Upper lobe of left lung (tissue), 6 donors: ENCODE measurements at regions not wholly inside any gene's neighbourhood (a gene's known extent, or its start where the extent isn't known, plus 50 kb on each side); places are given as distances from the start of the nearest gene placed in this dataset.

Experiments
- ATAC-seq, 2 donors: fragments of 200-7000 bp; cut with Tn5 transposase; one replicate each; pipeline ENCODE4 v1.9.1; 2022; ENCODE audit warnings: mild to moderate bottlenecking in 2 of 2, moderate library complexity in 2 of 2; ENCODE audit not compliant: low FRiP score in 2 of 2
- DNase-seq, 2 donors: peaks; one replicate each; pipeline ENCODE4 v3.0.0-alpha.2; 2019 to 2020
- H3K27ac ChIP-seq, 4 donors: fragments of 200-600 bp; sonication (generic); one replicate each; pipeline ENCODE4 v1.5.1; 2016 to 2019
- H3K27me3 ChIP-seq, 4 donors: fragments of 200-600 bp; sonication (generic); one replicate each; pipeline ENCODE4 v1.5.1; 2017 to 2019
- H3K36me3 ChIP-seq, 4 donors: fragments of 200-600 bp; sonication (generic); one replicate each; pipeline ENCODE4 v1.5.1; 2016 to 2019
- H3K4me1 ChIP-seq, 4 donors: fragments of 200-600 bp; sonication (generic); one replicate each; pipeline ENCODE4 v1.5.1; 2018 to 2019
- H3K4me3 ChIP-seq, 4 donors: fragments of 200-600 bp; sonication (generic); one replicate each; pipeline ENCODE4 v1.5.1; 2017 to 2019; ENCODE audit warnings: mild to moderate bottlenecking in 2 of 4, moderate library complexity in 1 of 4
- H3K9me3 ChIP-seq, 4 donors: fragments of 200-600 bp; sonication (generic); one replicate each; pipeline ENCODE4 v1.5.1; 2018 to 2019
- CTCF ChIP-seq, 6 experiments: fragments of 450-650 bp in 4 of 6; fragments of 200-600 bp in 2 of 6; sonication (generic) in 2 of 6; IDR thresholded peaks; one replicate each; pipeline ENCODE4 v1.5.1; 2016 to 2019; ENCODE audit warnings: antibody characterized with exemption in 6 of 6
- EP300 ChIP-seq, 4 donors: sonication (generic); formaldehyde crosslinking; IDR thresholded peaks; one replicate each; pipeline ENCODE4 v1.5.1; 2017; ENCODE audit warnings: antibody characterized with exemption in 4 of 4, control low read depth in 2 of 4
- POLR2A ChIP-seq, 4 donors: fragments of 450-650 bp; IDR thresholded peaks; one replicate each; pipeline ENCODE4 v1.5.1; 2016 to 2017; ENCODE audit warnings: antibody characterized with exemption in 4 of 4, mild to moderate bottlenecking in 2 of 4
- POLR2AphosphoS5 ChIP-seq, 2 donors: sonication (generic); formaldehyde crosslinking; IDR thresholded peaks; one replicate each; pipeline ENCODE4 v1.5.1; 2017; ENCODE audit warnings: antibody characterized with exemption in 2 of 2
- WGBS, 2 donors: methylation state at CpG; one replicate each; pipeline ENCODE4 v1.1.5; 2017 to 2018; 5-methylcytosine and 5-hydroxymethylcytosine counted together
- donor health status: DM: no; HTN: no; CAD: no; lungs with moderate emphysema.
- donor health status: DM: no; HTN: yes; CAD: no; lungs with severe emphysema.

GRCh38 chr5:167158588-167158987 lies 1132.9 kb upstream of the WWC1 start:
- H3K36me3 ChIP-seq: no peaks in the 10 kb centered on the region
- H3K27me3 ChIP-seq: no peaks in the 10 kb centered on the region
- H3K4me1 ChIP-seq: no peaks in the 10 kb centered on the region
- H3K9me3 ChIP-seq: no peaks in the 10 kb centered on the region
- TF ChIP-seq CTCF (IDR thresholded peaks at IDR 0.05): no peak
- no peak for TF ChIP-seq EP300 (IDR thresholded peaks at IDR 0.05)
- TF ChIP-seq POLR2AphosphoS5 (IDR thresholded peaks at IDR 0.05): no peak
- no peak for TF ChIP-seq POLR2A (IDR thresholded peaks at IDR 0.05)
- DNase-seq: no peak
- H3K4me3 ChIP-seq: no peak overlapping the region
- no peak for ATAC-seq
- no peak overlapping the region for H3K27ac ChIP-seq

- no peaks in the 10 kb centered on the region for H3K36me3 ChIP-seq
- no peak overlapping the region for H3K27ac ChIP-seq
- no peak for DNase-seq
- H3K4me1 ChIP-seq: no peaks in the 10 kb centered on the region
- H3K4me3 ChIP-seq: no peak overlapping the region
- no peak for ATAC-seq
- TF ChIP-seq CTCF (IDR thresholded peaks at IDR 0.05): no peak
- TF ChIP-seq POLR2AphosphoS5 (IDR thresholded peaks at IDR 0.05): no peak
- TF ChIP-seq POLR2A (IDR thresholded peaks at IDR 0.05): no peak
- TF ChIP-seq EP300 (IDR thresholded peaks at IDR 0.05): no peak
- 84 to 89% methylated on average over 4 of the region's 4 CpGs for WGBS, 2 donors
- H3K27me3 ChIP-seq: no peaks in the 10 kb centered on the region
- no peaks in the 10 kb centered on the region for H3K9me3 ChIP-seq
These were observed 1131.1 kb upstream of the WWC1 start for GRCh38 chr5:167160388-167160787.

- no peaks in the 10 kb centered on the region for H3K27me3 ChIP-seq
- H3K4me1 ChIP-seq: no peaks in the 10 kb centered on the region
- WGBS, 2 donors: 78 to 83% methylated on average over 2 of the region's 2 CpGs
- TF ChIP-seq CTCF (IDR thresholded peaks at IDR 0.05) (no peak), EP300 (IDR thresholded peaks at IDR 0.05) (no peak), POLR2AphosphoS5 (IDR thresholded peaks at IDR 0.05) (no peak), POLR2A (IDR thresholded peaks at IDR 0.05) (no peak)
- no peak overlapping the region for H3K4me3 ChIP-seq
- H3K27ac ChIP-seq: no peak overlapping the region
- no peaks in the 10 kb centered on the region for H3K9me3 ChIP-seq
- no peak for ATAC-seq
- no peak for DNase-seq
- no peaks in the 10 kb centered on the region for H3K36me3 ChIP-seq
These were observed 1124.7 kb upstream of the WWC1 start for GRCh38 chr5:167166696-167167095.

- H3K27ac ChIP-seq: no peak overlapping the region
- no peaks in the 10 kb centered on the region for H3K36me3 ChIP-seq
- H3K4me3 ChIP-seq: no peak overlapping the region
- ATAC-seq (no peak), DNase-seq (no peak)
- H3K27me3 ChIP-seq: no peaks in the 10 kb centered on the region
- no peak for TF ChIP-seq EP300 (IDR thresholded peaks at IDR 0.05)
- TF ChIP-seq CTCF (IDR thresholded peaks at IDR 0.05): no peak
- H3K9me3 ChIP-seq: no peaks in the 10 kb centered on the region
- H3K4me1 ChIP-seq: no peaks in the 10 kb centered on the region
- WGBS, 2 donors: 50 to 53% methylated on average over 8 of the region's 8 CpGs
These were observed 1124.2 kb upstream of the WWC1 start for GRCh38 chr5:167167191-167167795.

- DNase-seq (no peak), ATAC-seq (no peak)
- Histone ChIP-seq H3K27ac (no peak overlapping the region), H3K27me3 (no peaks in the 10 kb centered on the region), H3K36me3 (no peaks in the 10 kb centered on the region), H3K4me1 (no peaks in the 10 kb centered on the region), H3K9me3 (no peaks in the 10 kb centered on the region), H3K4me3 (no peak overlapping the region)
- TF ChIP-seq POLR2AphosphoS5 (IDR thresholded peaks at IDR 0.05) (no peak), POLR2A (IDR thresholded peaks at IDR 0.05) (no peak), CTCF (IDR thresholded peaks at IDR 0.05) (no peak), EP300 (IDR thresholded peaks at IDR 0.05) (no peak)
- 76 to 86% methylated on average over 6 of the region's 6 CpGs for WGBS, 2 donors
These were observed 1122.5 kb upstream of the WWC1 start for GRCh38 chr5:167168971-167169370.
